SK-N-SH (cell line): ENCODE measurements at regions not wholly inside any gene's neighbourhood (a gene's known extent, or its start where the extent isn't known, plus 50 kb on each side); places are given as distances from the start of the nearest gene placed in this dataset.

ENCODE experiments used
- CTCF ChIA-PET: fragments of 300-600, 350-600 bp; formaldehyde crosslinking; extraction: SDS; loops from one replicate; lab custom pipeline; 2021; lab: Yijun Ruan, JAX
- POLR2A ChIA-PET: fragments of 350-600 bp; sonication (Branson Sonifier 250); formaldehyde crosslinking; extraction: SDS; loops from one replicate; lab custom pipeline; 2020; ENCODE audit warnings: antibody characterized with exemption, inconsistent platforms; lab: Yijun Ruan, JAX
- DNase-seq: peaks from one replicate; pipeline ENCODE4 v3.0.0; 2012
- H2AFZ ChIP-seq: fragments of 200-600 bp; sonication (generic); 2 replicates; pipeline ENCODE4 v1.8.1; 2016; ENCODE audit warnings: antibody characterized with exemption, mild to moderate bottlenecking, low read depth
- H3F3A ChIP-seq: fragments of 200-600 bp; sonication (generic); replicated peaks from 2 replicates; pipeline ENCODE3; 2016; ENCODE audit warnings: antibody characterized with exemption, mild to moderate bottlenecking; ENCODE audit not compliant: insufficient read depth
- H3K27ac ChIP-seq, 2 experiments: fragments of 200-500 bp in 1 of 2; fragments of 200-600 bp in 1 of 2; sonication (Bioruptor generic) in 1 of 2; sonication (generic), shearing (Covaris generic) in 1 of 2; 2 replicates each; pipeline versions ENCODE4 v1.5.1 to v1.6.1; 2014 to 2016; ENCODE audit warnings: low read depth in 2 of 2, inconsistent platforms in 1 of 2, low read length in 1 of 2, mild to moderate bottlenecking in 1 of 2, mixed read lengths in 1 of 2
- H3K27me3 ChIP-seq: fragments of 200-600 bp; sonication (generic), shearing (Covaris generic); 2 replicates; pipeline ENCODE4 v1.6.1; 2016; ENCODE audit warnings: mixed run types; ENCODE audit not compliant: insufficient read depth
- H3K36me3 ChIP-seq, 2 experiments: fragments of 200-500 bp in 1 of 2; fragments of 200-600 bp in 1 of 2; sonication (Bioruptor generic) in 1 of 2; sonication (generic) in 1 of 2; replicated peaks in 1 of 2; 2 replicates each; pipeline versions ENCODE3 to v1.5.1; 2014 to 2016; ENCODE audit warnings: low read length in 1 of 2, mild to moderate bottlenecking in 1 of 2; ENCODE audit not compliant: insufficient read depth in 2 of 2, control insufficient read depth in 1 of 2
- H3K4me1 ChIP-seq, 2 experiments: fragments of 200-500 bp in 1 of 2; fragments of 200-600 bp in 1 of 2; sonication (Bioruptor generic) in 1 of 2; sonication (generic), shearing (Covaris generic) in 1 of 2; 2 replicates each; pipeline versions ENCODE4 v1.5.1 to v1.6.1; 2014 to 2016; ENCODE audit warnings: low read depth in 1 of 2, low read length in 1 of 2, mixed run types in 1 of 2; ENCODE audit not compliant: insufficient read depth in 2 of 2, control insufficient read depth in 1 of 2
- H3K4me2 ChIP-seq: fragments of 200-600 bp; sonication (generic), shearing (Covaris generic); 2 replicates; pipeline ENCODE4 v1.6.1; 2017; ENCODE audit warnings: mixed run types
- H3K4me3 ChIP-seq, 2 experiments: fragments of 200-500 bp in 1 of 2; fragments of 200-600 bp in 1 of 2; sonication (Bioruptor generic) in 1 of 2; sonication (generic), shearing (Covaris generic) in 1 of 2; 2 replicates each; pipeline versions ENCODE4 v1.5.1 to v1.8.1; 2014 to 2016; ENCODE audit warnings: low read depth in 2 of 2, inconsistent platforms in 1 of 2, low read length in 1 of 2, mild to moderate bottlenecking in 1 of 2, mixed read lengths in 1 of 2, moderate library complexity in 1 of 2
- H3K79me2 ChIP-seq: fragments of 200-600 bp; sonication (generic); 2 replicates; pipeline ENCODE4 v1.8.1; 2017; ENCODE audit warnings: mild to moderate bottlenecking; ENCODE audit not compliant: insufficient read depth
- H3K9ac ChIP-seq: fragments of 200-600 bp; sonication (generic); 2 replicates; pipeline ENCODE4 v1.6.1; 2017; ENCODE audit warnings: mixed run types
- H3K9me2 ChIP-seq: fragments of 200-600 bp; sonication (generic); 2 replicates; pipeline ENCODE4 v1.6.1; 2017; ENCODE audit warnings: mixed run types
- H3K9me3 ChIP-seq: fragments of 200-600 bp; sonication (generic); 2 replicates; pipeline ENCODE4 v1.6.1; 2017; ENCODE audit warnings: mixed run types, mild to moderate bottlenecking, moderate library complexity
- H4K20me1 ChIP-seq: fragments of 200-600 bp; sonication (generic); 2 replicates; pipeline ENCODE4 v1.6.1; 2017; ENCODE audit warnings: mild to moderate bottlenecking, mixed run types; ENCODE audit not compliant: insufficient read depth
- FOXJ3 ChIP-seq: sonication (generic); formaldehyde crosslinking; IDR thresholded peaks from 2 replicates; pipeline ENCODE4 v1.5.1; 2020; ENCODE audit warnings: mild to moderate bottlenecking, missing genetic modification reagents
- MEF2A ChIP-seq: IDR thresholded peaks from 2 replicates; pipeline ENCODE4 v1.4.0; 2012; ENCODE audit warnings: low read depth, borderline replicate concordance
- MXI1 ChIP-seq: IDR thresholded peaks from 2 replicates; pipeline ENCODE4 v1.6.1; 2012; ENCODE audit warnings: mild to moderate bottlenecking, low read depth, low read length, improper control_type of control experiment
- RAD21 ChIP-seq: IDR thresholded peaks from 2 replicates; pipeline ENCODE4 v1.6.1; 2012; ENCODE audit warnings: mild to moderate bottlenecking, low read length
- RFX5 ChIP-seq: IDR thresholded peaks from 2 replicates; pipeline ENCODE4 v1.6.1; 2012; ENCODE audit warnings: mild to moderate bottlenecking, improper control_type of control experiment, low read length
- RXRA ChIP-seq: IDR thresholded peaks from 2 replicates; pipeline ENCODE4 v1.4.0; 2012; ENCODE audit warnings: low read depth, mild to moderate bottlenecking, borderline replicate concordance
- SIN3A ChIP-seq: IDR thresholded peaks from 2 replicates; pipeline ENCODE4 v1.6.1; 2012; ENCODE audit warnings: low read depth, mild to moderate bottlenecking, low read length, moderate library complexity, borderline replicate concordance
- SMC3 ChIP-seq: IDR thresholded peaks from 2 replicates; pipeline ENCODE4 v1.6.1; 2012; ENCODE audit warnings: low read depth, low read length, improper control_type of control experiment
- TCF12 ChIP-seq: IDR thresholded peaks from 2 replicates; pipeline ENCODE4 v1.4.0; 2012
- TEAD4 ChIP-seq: IDR thresholded peaks from 2 replicates; pipeline ENCODE4 v1.4.0; 2012; ENCODE audit warnings: mild to moderate bottlenecking, borderline replicate concordance; ENCODE audit not compliant: insufficient read depth
- YY1 ChIP-seq: IDR thresholded peaks from 2 replicates; pipeline ENCODE4 v1.4.0; 2012; ENCODE audit warnings: low read depth, mild to moderate bottlenecking
- WGBS: methylation state at CpG from one replicate; pipeline ENCODE4 v1.1.6; 2017; ENCODE audit warnings: low lambda C conversion rate; 5-methylcytosine and 5-hydroxymethylcytosine counted together
- TF ChIP-seq, protein P1 (sequence below): fragments of 200-600 bp; sonication (generic); IDR thresholded peaks from 2 replicates; pipeline ENCODE4 v1.6.1; 2017; ENCODE audit warnings: antibody characterized with exemption, mild to moderate bottlenecking, moderate library complexity
- TF ChIP-seq, protein P2 (sequence below): IDR thresholded peaks from 2 replicates; pipeline ENCODE4 v1.6.1; 2012; ENCODE audit warnings: mild to moderate bottlenecking, low read depth, low read length, moderate library complexity
- TF ChIP-seq, protein P3 (sequence below): IDR thresholded peaks from 2 replicates; pipeline ENCODE4 v1.4.0; 2012; ENCODE audit warnings: low read depth, borderline replicate concordance
- TF ChIP-seq, protein P4 (sequence below): IDR thresholded peaks from 2 replicates; pipeline ENCODE4; 2012
- TF ChIP-seq, protein P5 (sequence below): IDR thresholded peaks from 2 replicates; pipeline ENCODE4 v1.4.0; 2012; ENCODE audit warnings: low read depth

DNA sequence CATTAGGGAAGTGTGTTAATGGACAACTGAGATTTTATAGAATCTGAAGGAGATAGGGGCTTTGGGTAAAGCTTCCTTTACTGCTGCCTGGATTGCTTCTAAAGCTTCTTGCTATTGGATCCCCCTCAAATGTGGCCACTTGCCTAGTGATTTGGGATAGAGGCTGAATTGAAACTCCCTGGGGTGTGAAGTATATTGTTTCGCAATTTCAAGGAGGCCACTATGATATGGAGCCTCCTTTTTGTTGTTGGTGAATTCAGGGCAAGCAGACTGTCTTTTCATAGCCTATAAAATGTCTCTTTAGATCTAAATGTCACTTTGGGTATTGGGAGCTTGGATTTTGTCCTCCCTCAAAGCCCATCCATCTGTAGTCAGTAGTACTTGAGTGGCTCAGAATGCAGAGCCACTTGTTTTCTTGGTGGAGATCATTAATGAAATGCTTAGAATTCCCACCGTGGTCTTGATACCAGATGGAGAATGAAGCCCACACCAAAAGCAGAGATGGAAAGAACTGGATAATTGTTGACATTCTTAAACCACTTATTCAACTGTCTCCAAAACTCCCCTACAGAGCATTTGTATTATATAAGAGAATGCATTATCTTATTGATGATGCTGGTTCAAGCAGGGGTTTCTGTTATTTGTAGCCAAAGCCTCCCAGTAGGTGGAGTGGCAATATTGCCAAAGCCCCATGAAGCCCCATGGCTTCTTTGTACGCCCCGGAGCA, 144.3 kb upstream of the KCNE2 start:
- no peaks in the 10 kb centered on the region for H3K36me3 ChIP-seq
- CTCF ChIA-PET: interaction anchor here (0.6 to 1.7 kb wide), 3 partner anchors 12 to 447 kb away, joined by 3 to 5 read pairs (median 4); no protein-coding TSS in a partner anchor
- H2AFZ ChIP-seq: no peak overlapping the region
- WGBS: 43% methylated on average over 3 of the region's 4 CpGs
- no peak for TF ChIP-seq SIN3A
- H3K4me1 ChIP-seq: peaks cover 0 to 3% of the 10 kb centered on the region in 2 experiments; a peak in 1 of 4 replicates
- H3K9ac ChIP-seq: no peak overlapping the region
- H4K20me1 ChIP-seq: no peaks in the 10 kb centered on the region
- H3K9me2 ChIP-seq: no peaks in the 10 kb centered on the region
- POLR2A ChIA-PET: no interaction called here
- no peaks in the 10 kb centered on the region for H3K27me3 ChIP-seq
- DNase-seq: no peak
- no peak overlapping the region for H3K4me2 ChIP-seq
- no peaks in the 10 kb centered on the region for H3F3A ChIP-seq
- no peaks in the 10 kb centered on the region for H3K9me3 ChIP-seq
- H3K4me3 ChIP-seq: no peak overlapping the region
- no peak overlapping the region for H3K27ac ChIP-seq
- no peaks in the 10 kb centered on the region for H3K79me2 ChIP-seq

DNA sequence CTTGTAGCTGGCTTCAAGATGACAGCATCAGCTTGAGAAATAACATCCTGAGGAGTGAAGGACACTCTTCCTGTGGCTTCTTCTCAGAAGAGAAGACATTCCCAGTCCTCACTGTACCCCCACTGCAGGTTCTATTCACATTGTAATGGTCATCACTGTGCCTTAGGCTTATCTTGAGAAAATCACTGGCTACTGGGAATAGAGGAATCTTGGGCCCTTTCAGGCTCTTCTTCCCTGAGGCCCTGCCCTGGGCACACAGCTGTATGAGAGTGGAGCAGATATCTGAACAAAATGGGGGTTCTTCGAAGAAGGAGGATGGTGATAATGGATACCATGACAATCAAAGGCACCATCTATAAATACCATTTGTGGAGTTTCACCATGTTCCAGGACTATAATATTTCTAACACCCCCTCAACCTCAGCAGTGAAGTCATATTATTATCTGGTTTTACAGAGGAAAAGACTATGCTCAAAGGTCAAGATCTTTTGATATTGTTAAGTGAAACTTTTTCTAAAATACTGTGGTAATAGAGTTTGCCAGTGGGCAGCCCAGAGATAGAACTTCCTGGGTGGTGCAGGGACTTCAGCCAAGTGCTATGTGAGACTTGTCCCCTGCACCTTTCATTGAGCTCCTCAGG, 143.1 kb upstream of the KCNE2 start:
- no peaks in the 10 kb centered on the region for H4K20me1 ChIP-seq
- H3K9me2 ChIP-seq: no peaks in the 10 kb centered on the region
- ChIA-PET POLR2A (no interaction called here), CTCF (interaction anchor here (1.0 kb wide), 1 partner anchor 12 kb away, joined by 3 read pairs; no protein-coding TSS in a partner anchor)
- no peak overlapping the region for H3K4me2 ChIP-seq
- no peak overlapping the region for H3K27ac ChIP-seq
- WGBS: 73% methylated on average over 1 of the region's 1 CpG
- H3K4me1 ChIP-seq: peaks cover 0 to 3% of the 10 kb centered on the region in 2 experiments; a peak in 1 of 4 replicates
- no peaks in the 10 kb centered on the region for H3K27me3 ChIP-seq
- H3K9ac ChIP-seq: no peak overlapping the region
- no peaks in the 10 kb centered on the region for H3F3A ChIP-seq
- H3K36me3 ChIP-seq: no peaks in the 10 kb centered on the region
- no peaks in the 10 kb centered on the region for H3K79me2 ChIP-seq
- H3K4me3 ChIP-seq: no peak overlapping the region
- H3K9me3 ChIP-seq: no peaks in the 10 kb centered on the region
- no peak for DNase-seq
- no peak overlapping the region for H2AFZ ChIP-seq
- TF ChIP-seq, protein P1, sequence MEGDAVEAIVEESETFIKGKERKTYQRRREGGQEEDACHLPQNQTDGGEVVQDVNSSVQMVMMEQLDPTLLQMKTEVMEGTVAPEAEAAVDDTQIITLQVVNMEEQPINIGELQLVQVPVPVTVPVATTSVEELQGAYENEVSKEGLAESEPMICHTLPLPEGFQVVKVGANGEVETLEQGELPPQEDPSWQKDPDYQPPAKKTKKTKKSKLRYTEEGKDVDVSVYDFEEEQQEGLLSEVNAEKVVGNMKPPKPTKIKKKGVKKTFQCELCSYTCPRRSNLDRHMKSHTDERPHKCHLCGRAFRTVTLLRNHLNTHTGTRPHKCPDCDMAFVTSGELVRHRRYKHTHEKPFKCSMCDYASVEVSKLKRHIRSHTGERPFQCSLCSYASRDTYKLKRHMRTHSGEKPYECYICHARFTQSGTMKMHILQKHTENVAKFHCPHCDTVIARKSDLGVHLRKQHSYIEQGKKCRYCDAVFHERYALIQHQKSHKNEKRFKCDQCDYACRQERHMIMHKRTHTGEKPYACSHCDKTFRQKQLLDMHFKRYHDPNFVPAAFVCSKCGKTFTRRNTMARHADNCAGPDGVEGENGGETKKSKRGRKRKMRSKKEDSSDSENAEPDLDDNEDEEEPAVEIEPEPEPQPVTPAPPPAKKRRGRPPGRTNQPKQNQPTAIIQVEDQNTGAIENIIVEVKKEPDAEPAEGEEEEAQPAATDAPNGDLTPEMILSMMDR: no peak
- TF ChIP-seq, protein P2, sequence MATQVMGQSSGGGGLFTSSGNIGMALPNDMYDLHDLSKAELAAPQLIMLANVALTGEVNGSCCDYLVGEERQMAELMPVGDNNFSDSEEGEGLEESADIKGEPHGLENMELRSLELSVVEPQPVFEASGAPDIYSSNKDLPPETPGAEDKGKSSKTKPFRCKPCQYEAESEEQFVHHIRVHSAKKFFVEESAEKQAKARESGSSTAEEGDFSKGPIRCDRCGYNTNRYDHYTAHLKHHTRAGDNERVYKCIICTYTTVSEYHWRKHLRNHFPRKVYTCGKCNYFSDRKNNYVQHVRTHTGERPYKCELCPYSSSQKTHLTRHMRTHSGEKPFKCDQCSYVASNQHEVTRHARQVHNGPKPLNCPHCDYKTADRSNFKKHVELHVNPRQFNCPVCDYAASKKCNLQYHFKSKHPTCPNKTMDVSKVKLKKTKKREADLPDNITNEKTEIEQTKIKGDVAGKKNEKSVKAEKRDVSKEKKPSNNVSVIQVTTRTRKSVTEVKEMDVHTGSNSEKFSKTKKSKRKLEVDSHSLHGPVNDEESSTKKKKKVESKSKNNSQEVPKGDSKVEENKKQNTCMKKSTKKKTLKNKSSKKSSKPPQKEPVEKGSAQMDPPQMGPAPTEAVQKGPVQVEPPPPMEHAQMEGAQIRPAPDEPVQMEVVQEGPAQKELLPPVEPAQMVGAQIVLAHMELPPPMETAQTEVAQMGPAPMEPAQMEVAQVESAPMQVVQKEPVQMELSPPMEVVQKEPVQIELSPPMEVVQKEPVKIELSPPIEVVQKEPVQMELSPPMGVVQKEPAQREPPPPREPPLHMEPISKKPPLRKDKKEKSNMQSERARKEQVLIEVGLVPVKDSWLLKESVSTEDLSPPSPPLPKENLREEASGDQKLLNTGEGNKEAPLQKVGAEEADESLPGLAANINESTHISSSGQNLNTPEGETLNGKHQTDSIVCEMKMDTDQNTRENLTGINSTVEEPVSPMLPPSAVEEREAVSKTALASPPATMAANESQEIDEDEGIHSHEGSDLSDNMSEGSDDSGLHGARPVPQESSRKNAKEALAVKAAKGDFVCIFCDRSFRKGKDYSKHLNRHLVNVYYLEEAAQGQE: no peak
- TF ChIP-seq RAD21 (no peak), TCF12 (no peak), RFX5 (no peak), FOXJ3 (no peak), SMC3 (no peak), YY1 (no peak), MEF2A (no peak), SIN3A (no peak), MXI1 (no peak), TEAD4 (no peak), RXRA (no peak)
- TF ChIP-seq, protein P3, sequence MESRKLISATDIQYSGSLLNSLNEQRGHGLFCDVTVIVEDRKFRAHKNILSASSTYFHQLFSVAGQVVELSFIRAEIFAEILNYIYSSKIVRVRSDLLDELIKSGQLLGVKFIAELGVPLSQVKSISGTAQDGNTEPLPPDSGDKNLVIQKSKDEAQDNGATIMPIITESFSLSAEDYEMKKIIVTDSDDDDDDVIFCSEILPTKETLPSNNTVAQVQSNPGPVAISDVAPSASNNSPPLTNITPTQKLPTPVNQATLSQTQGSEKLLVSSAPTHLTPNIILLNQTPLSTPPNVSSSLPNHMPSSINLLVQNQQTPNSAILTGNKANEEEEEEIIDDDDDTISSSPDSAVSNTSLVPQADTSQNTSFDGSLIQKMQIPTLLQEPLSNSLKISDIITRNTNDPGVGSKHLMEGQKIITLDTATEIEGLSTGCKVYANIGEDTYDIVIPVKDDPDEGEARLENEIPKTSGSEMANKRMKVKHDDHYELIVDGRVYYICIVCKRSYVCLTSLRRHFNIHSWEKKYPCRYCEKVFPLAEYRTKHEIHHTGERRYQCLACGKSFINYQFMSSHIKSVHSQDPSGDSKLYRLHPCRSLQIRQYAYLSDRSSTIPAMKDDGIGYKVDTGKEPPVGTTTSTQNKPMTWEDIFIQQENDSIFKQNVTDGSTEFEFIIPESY: no peak
- TF ChIP-seq, protein P4, sequence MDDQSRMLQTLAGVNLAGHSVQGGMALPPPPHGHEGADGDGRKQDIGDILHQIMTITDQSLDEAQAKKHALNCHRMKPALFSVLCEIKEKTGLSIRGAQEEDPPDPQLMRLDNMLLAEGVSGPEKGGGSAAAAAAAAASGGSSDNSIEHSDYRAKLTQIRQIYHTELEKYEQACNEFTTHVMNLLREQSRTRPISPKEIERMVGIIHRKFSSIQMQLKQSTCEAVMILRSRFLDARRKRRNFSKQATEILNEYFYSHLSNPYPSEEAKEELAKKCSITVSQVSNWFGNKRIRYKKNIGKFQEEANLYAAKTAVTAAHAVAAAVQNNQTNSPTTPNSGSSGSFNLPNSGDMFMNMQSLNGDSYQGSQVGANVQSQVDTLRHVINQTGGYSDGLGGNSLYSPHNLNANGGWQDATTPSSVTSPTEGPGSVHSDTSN: no peak
- TF ChIP-seq, protein P5, sequence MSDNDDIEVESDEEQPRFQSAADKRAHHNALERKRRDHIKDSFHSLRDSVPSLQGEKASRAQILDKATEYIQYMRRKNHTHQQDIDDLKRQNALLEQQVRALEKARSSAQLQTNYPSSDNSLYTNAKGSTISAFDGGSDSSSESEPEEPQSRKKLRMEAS: no peak
